NB4 (cell line): ENCODE measurements at regions not wholly inside any gene's neighbourhood (a gene's known extent, or its start where the extent isn't known, plus 50 kb on each side); places are given as distances from the start of the nearest gene placed in this dataset.
"Not testable (repeated sequence)": the region's sequence is repeated elsewhere in the genome, so short reads cannot be mapped to it uniquely, and the experiment has no call there.

Experiments
- DNase-seq: peaks from one replicate; pipeline ENCODE4 v3.0.0; 2010; ENCODE audit warnings: low read depth
- H3K4me3 ChIP-seq: one replicate; pipeline ENCODE4 v1.5.1; 2011; ENCODE audit warnings: mild to moderate bottlenecking, low read depth, low read length, moderate library complexity
- MYC ChIP-seq: IDR thresholded peaks from 2 replicates; pipeline ENCODE4 v1.6.1; 2011; ENCODE audit warnings: low read depth, low read length
- POLR2A ChIP-seq: IDR thresholded peaks from 2 replicates; pipeline ENCODE4 v1.6.1; 2011; ENCODE audit warnings: mild to moderate bottlenecking; ENCODE audit not compliant: insufficient read length; ENCODE audit errors: extremely low read depth
- TF ChIP-seq, protein P1 (sequence below): IDR thresholded peaks from 2 replicates; pipeline ENCODE4 v1.6.1; 2011; ENCODE audit warnings: low read depth, low read length
- TF ChIP-seq, protein P2 (sequence below): IDR thresholded peaks from one replicate; pipeline ENCODE4 v1.5.1; 2012; ENCODE audit warnings: low read depth, low read length

DNA sequence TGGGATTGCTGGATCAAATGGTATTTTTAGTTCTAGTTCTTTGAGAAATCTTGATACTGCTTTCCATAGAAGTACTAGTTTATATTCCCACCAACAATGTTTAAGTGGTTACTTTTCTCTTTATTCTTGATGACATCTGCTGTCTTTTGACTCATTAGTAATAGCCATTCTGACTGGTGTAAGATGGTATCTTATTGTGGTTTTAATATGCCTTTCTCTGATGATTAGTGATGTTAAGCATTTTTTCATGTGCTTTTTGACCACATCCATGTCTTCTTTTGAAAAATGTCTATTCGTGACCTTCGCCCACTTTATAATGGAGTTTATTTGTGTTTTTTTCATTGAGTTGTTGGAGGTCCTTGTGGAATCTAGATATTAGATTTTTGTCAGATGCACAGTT is 865.7 kb downstream of the SLC6A15 start:
- H3K4me3 ChIP-seq = no peak overlapping the region
- no peak for DNase-seq
- no peak for TF ChIP-seq POLR2A
- TF ChIP-seq, protein P1, sequence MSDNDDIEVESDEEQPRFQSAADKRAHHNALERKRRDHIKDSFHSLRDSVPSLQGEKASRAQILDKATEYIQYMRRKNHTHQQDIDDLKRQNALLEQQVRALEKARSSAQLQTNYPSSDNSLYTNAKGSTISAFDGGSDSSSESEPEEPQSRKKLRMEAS = no peak
- TF ChIP-seq, protein P2, sequence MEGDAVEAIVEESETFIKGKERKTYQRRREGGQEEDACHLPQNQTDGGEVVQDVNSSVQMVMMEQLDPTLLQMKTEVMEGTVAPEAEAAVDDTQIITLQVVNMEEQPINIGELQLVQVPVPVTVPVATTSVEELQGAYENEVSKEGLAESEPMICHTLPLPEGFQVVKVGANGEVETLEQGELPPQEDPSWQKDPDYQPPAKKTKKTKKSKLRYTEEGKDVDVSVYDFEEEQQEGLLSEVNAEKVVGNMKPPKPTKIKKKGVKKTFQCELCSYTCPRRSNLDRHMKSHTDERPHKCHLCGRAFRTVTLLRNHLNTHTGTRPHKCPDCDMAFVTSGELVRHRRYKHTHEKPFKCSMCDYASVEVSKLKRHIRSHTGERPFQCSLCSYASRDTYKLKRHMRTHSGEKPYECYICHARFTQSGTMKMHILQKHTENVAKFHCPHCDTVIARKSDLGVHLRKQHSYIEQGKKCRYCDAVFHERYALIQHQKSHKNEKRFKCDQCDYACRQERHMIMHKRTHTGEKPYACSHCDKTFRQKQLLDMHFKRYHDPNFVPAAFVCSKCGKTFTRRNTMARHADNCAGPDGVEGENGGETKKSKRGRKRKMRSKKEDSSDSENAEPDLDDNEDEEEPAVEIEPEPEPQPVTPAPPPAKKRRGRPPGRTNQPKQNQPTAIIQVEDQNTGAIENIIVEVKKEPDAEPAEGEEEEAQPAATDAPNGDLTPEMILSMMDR = no peak
- TF ChIP-seq MYC = no peak

DNA sequence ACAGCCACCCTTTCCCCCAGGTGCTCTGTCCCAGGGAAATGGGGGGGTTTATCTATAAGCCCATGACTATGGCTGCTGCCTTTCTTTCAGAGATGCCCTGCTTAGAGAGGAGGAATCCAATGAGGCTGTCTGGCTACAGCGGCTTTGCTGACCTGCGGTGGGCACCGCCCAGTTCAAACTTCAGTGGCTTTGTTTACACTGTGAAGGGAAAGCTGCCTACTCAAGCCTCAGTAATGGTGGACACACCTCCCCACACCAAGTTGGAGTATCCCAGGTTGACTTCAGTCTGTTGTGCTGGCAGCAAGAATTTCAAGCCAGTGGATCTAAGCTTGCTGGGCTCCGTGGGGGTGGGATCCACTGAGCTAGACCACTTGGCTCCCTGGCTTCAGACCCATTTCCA is 869.2 kb downstream of the SLC6A15 start:
- no peak for DNase-seq
- TF ChIP-seq, protein P2 = no peak
- no peak overlapping the region for H3K4me3 ChIP-seq

DNA sequence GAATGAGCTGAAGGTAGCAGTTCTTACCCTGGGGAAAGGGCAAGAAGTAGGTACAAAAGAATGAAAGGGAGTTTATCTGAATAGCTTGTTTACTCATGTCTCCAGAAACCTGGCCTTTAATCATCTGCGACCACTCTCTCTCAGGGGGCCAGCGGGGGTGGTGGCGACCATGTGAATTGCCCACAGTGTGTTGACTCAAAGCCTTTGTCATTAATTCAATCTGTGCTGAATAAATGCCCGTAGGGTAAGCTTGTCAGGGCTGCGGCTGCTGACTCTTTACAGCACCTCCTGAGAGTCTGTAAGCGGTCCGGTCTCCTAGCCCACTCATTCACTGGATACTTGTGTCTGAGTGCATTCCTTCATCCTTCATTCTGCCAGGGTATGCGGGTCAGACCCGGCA is 874.4 kb downstream of the SLC6A15 start:
- no peak for DNase-seq
- TF ChIP-seq, protein P1 = no peak
- no peak for TF ChIP-seq POLR2A
- TF ChIP-seq MYC = no peak
- TF ChIP-seq, protein P2 = no peak
- H3K4me3 ChIP-seq = no peak overlapping the region

DNA sequence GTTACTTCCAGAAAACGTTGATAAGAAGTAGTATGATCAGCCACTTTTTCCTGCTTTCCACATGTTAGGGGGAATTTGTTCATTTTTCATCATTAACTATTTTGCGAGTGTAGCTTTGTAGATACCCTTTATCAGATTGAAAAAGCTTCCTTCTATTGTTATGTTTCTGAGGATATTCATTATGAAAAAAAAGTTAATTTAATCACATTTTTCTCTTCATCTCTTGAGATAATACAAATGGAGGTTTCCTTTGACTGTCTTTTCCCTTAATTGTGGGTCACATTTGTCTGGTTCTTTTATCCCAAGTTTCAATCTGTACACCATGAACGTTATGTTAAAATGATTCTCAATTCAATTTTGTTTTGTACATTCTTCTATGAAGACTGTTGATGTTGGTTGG is 875.7 kb downstream of the SLC6A15 start:
- no peak for DNase-seq
- no peak overlapping the region for H3K4me3 ChIP-seq
- TF ChIP-seq, protein P2 = no peak
- TF ChIP-seq POLR2A (no peak), MYC (no peak)
- TF ChIP-seq, protein P1 = no peak

DNA sequence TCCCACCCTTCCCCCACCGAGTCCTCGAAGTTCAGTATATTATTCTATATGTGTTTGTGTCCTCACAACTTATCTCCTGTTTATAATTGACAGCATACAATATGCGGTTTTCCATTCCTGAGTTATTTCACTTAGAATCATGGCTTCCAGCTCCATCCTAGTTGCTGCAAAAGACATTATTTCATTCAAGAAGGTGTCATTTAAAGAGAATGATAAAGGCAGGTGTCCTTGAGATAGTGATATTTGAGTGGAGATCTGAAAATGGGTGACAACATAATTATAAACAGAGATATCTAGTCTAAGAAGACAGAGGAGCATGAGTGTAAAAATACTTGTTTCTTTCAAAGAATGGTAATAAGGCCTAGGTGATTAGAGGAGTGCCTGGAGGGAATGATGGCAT is 876.8 kb downstream of the SLC6A15 start:
- DNase-seq = no peak
- no peak overlapping the region for H3K4me3 ChIP-seq
- TF ChIP-seq, protein P1 = no peak
- TF ChIP-seq POLR2A = no peak
- TF ChIP-seq, protein P2 = no peak
- TF ChIP-seq MYC = no peak

DNA sequence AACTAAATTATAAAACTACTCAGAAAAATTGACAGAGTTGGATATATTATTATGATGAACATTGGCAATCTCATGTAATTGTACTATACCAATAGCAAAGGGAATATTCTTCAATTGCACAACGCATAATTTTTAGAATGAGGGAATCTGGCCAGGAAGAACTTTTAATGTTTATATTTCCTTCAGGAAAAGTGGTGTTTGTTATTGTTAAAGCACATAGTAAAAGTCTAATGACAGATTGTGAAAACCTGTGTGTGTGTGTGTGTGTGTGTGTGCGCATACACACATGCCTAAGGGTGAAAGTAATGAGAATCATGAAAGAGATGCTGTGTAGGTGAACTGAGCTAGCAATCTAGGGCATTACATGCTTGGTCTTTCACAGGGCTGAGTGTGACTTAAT is 877.7 kb downstream of the SLC6A15 start:
- DNase-seq = no peak
- no peak overlapping the region for H3K4me3 ChIP-seq
- no peak for TF ChIP-seq POLR2A

DNA sequence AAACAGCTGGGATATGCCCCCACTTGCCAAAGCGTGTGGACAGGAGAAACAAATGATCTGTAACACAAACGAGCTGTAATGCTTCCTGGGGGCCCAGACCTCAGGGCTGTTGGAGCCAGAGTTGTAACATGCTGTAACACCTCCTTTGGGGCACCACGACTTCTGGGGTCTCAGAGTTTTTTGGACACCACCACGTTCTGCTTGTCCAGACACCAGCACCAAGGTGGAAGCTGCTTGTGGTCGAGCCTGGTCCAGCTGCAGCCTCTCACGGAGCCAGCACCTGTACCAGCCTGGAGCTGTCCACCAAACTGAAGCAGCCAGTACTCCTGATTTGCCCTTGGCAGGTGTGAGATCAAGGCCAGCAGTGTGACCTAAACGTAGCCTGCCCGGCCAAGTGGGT is 879.4 kb downstream of the SLC6A15 start:
- DNase-seq = no peak
- H3K4me3 ChIP-seq = no peak overlapping the region
- no peak for TF ChIP-seq MYC
- no peak for TF ChIP-seq POLR2A
- TF ChIP-seq, protein P1 = no peak
- TF ChIP-seq, protein P2 = no peak

DNA sequence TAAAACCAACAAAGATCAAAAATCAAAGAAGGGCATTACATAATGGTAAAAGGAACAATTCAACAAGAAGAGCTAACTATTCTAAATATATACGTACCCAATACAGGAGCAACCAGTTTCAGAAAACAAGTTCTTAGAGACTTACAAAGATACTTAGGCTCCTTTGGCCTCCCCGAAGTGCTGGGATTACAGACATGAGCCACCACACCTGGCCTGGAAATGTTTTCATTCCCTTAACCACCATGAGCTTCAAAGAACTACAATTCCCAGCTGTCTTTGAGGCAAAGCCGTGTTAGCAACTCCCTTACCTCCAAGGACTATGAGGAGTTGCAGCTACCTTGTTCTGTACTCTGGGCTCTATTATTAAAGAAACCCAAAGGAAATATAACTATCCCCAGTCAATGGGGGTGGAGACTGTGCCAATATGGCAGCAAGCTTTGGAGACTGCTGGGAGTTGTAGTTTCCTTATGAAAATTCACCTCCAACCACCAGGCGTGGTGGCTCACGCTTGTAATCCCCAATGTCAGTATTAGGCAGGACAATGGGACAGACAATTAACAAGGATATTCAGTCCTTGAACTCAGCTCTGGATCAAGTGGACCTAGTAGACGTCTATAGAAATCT is 893.9 kb downstream of the SLC6A15 start:
- DNase-seq, H3K4me3 ChIP-seq: not testable (repeated sequence)
